Inflammatory macrophage (primary cell): ENCODE measurements at regions not wholly inside any gene's neighbourhood (a gene's known extent, or its start where the extent isn't known, plus 50 kb on each side); places are given as distances from the start of the nearest gene placed in this dataset.
"Not testable (repeated sequence)": the region's sequence is repeated elsewhere in the genome, so short reads cannot be mapped to it uniquely, and the experiment has no call there.

Experiments
- DNase-seq, 2 donors: peaks; one replicate each; pipeline ENCODE4 v3.0.0-alpha.2; 2020 to 2022

GRCh38 chr1:242811092-242811840 lies 286.8 kb upstream of the PLD5 start:
- no peak for DNase-seq

- no peak for DNase-seq
Observed at GRCh38 chr1:242806324-242806723, 281.8 kb upstream of the PLD5 start.

- not testable (repeated sequence) for DNase-seq
Observed at GRCh38 chr1:242805360-242805759, 280.9 kb upstream of the PLD5 start.

- no peak for DNase-seq
Observed at GRCh38 chr1:242802973-242803372, 278.5 kb upstream of the PLD5 start.

GRCh38 chr1:242800521-242800920 lies 276.0 kb upstream of the PLD5 start:
- DNase-seq: no peak

- DNase-seq: no peak
Observed at GRCh38 chr1:242797856-242798255, 273.4 kb upstream of the PLD5 start.

- DNase-seq: no peak
Observed at GRCh38 chr1:242788771-242789170, 264.3 kb upstream of the PLD5 start.

GRCh38 chr1:242787968-242788367 lies 263.5 kb upstream of the PLD5 start:
- no peak for DNase-seq

- DNase-seq: no peak
Observed at GRCh38 chr1:242784807-242785206, 260.3 kb upstream of the PLD5 start.

- no peak for DNase-seq
Observed at GRCh38 chr1:242784084-242784483, 259.6 kb upstream of the PLD5 start.

- no peak for DNase-seq
Observed at GRCh38 chr1:242774256-242774655, 249.8 kb upstream of the PLD5 start.

- DNase-seq: no peak
Observed at GRCh38 chr1:242770366-242770765, 245.9 kb upstream of the PLD5 start.

- DNase-seq: no peak
Observed at GRCh38 chr1:242764161-242764560, 239.7 kb upstream of the PLD5 start.

GRCh38 chr1:242761556-242761955 lies 237.1 kb upstream of the PLD5 start:
- DNase-seq: no peak

GRCh38 chr1:242754926-242755325 lies 230.4 kb upstream of the PLD5 start:
- no peak for DNase-seq

GRCh38 chr1:242754125-242754524 lies 229.6 kb upstream of the PLD5 start:
- no peak for DNase-seq

GRCh38 chr1:242747233-242747632 lies 222.7 kb upstream of the PLD5 start:
- DNase-seq: no peak

- no peak for DNase-seq
Observed at GRCh38 chr1:242745079-242745478, 220.6 kb upstream of the PLD5 start.

- no peak for DNase-seq
Observed at GRCh38 chr1:242743983-242744780, 219.7 kb upstream of the PLD5 start.

- DNase-seq: no peak
Observed at GRCh38 chr1:242738702-242739645, 214.5 kb upstream of the PLD5 start.

- DNase-seq: no peak
Observed at GRCh38 chr1:242736611-242737010, 212.1 kb upstream of the PLD5 start.

GRCh38 chr1:242735323-242735722 lies 210.8 kb upstream of the PLD5 start:
- DNase-seq: no peak

- DNase-seq: no peak
Observed at GRCh38 chr1:242731446-242731845, 206.9 kb upstream of the PLD5 start.
